ENCODE measurements at regions not wholly inside any gene's neighbourhood (a gene's known extent, or its start where the extent isn't known, plus 50 kb on each side); places are given as distances from the start of the nearest gene placed in this dataset.

GRCh38 chr2:217091531-217091930 lies 231.7 kb upstream of the TNP1 start:
- Mint-ChIP-seq H3K4me1 (no peaks in the 10 kb centered on the region), H3K27ac (no peak overlapping the region), H3K9me3 (peaks cover 8% of the 10 kb centered on the region; the same call in 1 of the 3 replicates), H3K27me3 (ENCODE audit: insufficient read depth, low read depth, poor library complexity) (no peaks in the 10 kb centered on the region), H3K4me3 (no peak overlapping the region), H3K36me3 (ENCODE audit: low read depth) (0 out of 3 replicates have a peak, but pooled peaks cover 3% of the 10 kb centered on the region)
- Histone ChIP-seq H3F3A (replicated peaks; ENCODE audit: low read depth) (no peaks in the 10 kb centered on the region), H3K27ac (ENCODE audit: low read depth) (no peak overlapping the region), H2AFZ (no peak overlapping the region), H3K4me3 (no peak overlapping the region), H3K4me1 (ENCODE audit: insufficient read depth) (no peaks in the 10 kb centered on the region), H3K4me2 (no peak overlapping the region), H3K79me2 (replicated peaks; ENCODE audit: insufficient read depth) (no peaks in the 10 kb centered on the region), H3K36me3 (ENCODE audit: insufficient read depth) (no peaks in the 10 kb centered on the region), H3K9me2 (ENCODE audit: insufficient read depth) (no peaks in the 10 kb centered on the region), H3K27me3 (ENCODE audit: insufficient read depth) (no peaks in the 10 kb centered on the region), H4K20me1 (replicated peaks; ENCODE audit: insufficient read depth) (no peaks in the 10 kb centered on the region)
- DNase-seq (ENCODE audit: low spot score) (no peak), ATAC-seq (no peak)
- TF ChIP-seq EZH2 (IDR thresholded peaks at IDR 0.05; ENCODE audit: low read depth, unreplicated experiment) (no peak), STAT1 (IDR thresholded peaks at IDR 0.05; ENCODE audit: unreplicated experiment) (no peak), NANOG (IDR thresholded peaks at IDR 0.05; ENCODE audit: borderline replicate concordance) (no peak), ZNF331 (CRISPR knock-in tag; IDR thresholded peaks at IDR 0.05; ENCODE audit: low read depth) (no peak), JUNB (IDR thresholded peaks at IDR 0.05; ENCODE audit: unreplicated experiment) (no peak), ZNF462 (CRISPR knock-in tag; IDR thresholded peaks at IDR 0.05) (no peak), ZNF114 (CRISPR knock-in tag; IDR thresholded peaks at IDR 0.05) (no peak), POLR2AphosphoS5 (IDR thresholded peaks at IDR 0.05; ENCODE audit: low read depth) (no peak), EZH2phosphoT487 (IDR thresholded peaks at IDR 0.05; ENCODE audit: unreplicated experiment) (no peak), CREB1 (CRISPR knock-in tag; IDR thresholded peaks at IDR 0.05; ENCODE audit: low read depth) (no peak)
- TF ChIP-seq, protein P1, sequence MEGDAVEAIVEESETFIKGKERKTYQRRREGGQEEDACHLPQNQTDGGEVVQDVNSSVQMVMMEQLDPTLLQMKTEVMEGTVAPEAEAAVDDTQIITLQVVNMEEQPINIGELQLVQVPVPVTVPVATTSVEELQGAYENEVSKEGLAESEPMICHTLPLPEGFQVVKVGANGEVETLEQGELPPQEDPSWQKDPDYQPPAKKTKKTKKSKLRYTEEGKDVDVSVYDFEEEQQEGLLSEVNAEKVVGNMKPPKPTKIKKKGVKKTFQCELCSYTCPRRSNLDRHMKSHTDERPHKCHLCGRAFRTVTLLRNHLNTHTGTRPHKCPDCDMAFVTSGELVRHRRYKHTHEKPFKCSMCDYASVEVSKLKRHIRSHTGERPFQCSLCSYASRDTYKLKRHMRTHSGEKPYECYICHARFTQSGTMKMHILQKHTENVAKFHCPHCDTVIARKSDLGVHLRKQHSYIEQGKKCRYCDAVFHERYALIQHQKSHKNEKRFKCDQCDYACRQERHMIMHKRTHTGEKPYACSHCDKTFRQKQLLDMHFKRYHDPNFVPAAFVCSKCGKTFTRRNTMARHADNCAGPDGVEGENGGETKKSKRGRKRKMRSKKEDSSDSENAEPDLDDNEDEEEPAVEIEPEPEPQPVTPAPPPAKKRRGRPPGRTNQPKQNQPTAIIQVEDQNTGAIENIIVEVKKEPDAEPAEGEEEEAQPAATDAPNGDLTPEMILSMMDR (conservative IDR thresholded peaks at IDR 0.05; ENCODE audit: low read depth in 2 of 2): no peak
- TF ChIP-seq, protein P2, sequence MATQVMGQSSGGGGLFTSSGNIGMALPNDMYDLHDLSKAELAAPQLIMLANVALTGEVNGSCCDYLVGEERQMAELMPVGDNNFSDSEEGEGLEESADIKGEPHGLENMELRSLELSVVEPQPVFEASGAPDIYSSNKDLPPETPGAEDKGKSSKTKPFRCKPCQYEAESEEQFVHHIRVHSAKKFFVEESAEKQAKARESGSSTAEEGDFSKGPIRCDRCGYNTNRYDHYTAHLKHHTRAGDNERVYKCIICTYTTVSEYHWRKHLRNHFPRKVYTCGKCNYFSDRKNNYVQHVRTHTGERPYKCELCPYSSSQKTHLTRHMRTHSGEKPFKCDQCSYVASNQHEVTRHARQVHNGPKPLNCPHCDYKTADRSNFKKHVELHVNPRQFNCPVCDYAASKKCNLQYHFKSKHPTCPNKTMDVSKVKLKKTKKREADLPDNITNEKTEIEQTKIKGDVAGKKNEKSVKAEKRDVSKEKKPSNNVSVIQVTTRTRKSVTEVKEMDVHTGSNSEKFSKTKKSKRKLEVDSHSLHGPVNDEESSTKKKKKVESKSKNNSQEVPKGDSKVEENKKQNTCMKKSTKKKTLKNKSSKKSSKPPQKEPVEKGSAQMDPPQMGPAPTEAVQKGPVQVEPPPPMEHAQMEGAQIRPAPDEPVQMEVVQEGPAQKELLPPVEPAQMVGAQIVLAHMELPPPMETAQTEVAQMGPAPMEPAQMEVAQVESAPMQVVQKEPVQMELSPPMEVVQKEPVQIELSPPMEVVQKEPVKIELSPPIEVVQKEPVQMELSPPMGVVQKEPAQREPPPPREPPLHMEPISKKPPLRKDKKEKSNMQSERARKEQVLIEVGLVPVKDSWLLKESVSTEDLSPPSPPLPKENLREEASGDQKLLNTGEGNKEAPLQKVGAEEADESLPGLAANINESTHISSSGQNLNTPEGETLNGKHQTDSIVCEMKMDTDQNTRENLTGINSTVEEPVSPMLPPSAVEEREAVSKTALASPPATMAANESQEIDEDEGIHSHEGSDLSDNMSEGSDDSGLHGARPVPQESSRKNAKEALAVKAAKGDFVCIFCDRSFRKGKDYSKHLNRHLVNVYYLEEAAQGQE (IDR thresholded peaks at IDR 0.05; ENCODE audit: unreplicated experiment): no peak
- TF ChIP-seq, protein P3, sequence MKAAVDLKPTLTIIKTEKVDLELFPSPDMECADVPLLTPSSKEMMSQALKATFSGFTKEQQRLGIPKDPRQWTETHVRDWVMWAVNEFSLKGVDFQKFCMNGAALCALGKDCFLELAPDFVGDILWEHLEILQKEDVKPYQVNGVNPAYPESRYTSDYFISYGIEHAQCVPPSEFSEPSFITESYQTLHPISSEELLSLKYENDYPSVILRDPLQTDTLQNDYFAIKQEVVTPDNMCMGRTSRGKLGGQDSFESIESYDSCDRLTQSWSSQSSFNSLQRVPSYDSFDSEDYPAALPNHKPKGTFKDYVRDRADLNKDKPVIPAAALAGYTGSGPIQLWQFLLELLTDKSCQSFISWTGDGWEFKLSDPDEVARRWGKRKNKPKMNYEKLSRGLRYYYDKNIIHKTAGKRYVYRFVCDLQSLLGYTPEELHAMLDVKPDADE (IDR thresholded peaks at IDR 0.05): no peak
